H1 (cell line): ENCODE measurements at regions not wholly inside any gene's neighbourhood (a gene's known extent, or its start where the extent isn't known, plus 50 kb on each side); places are given as distances from the start of the nearest gene placed in this dataset.

Experiments used
- CTCF ChIA-PET: fragments of 300-600 bp; sonication (Branson Sonifier 250); formaldehyde crosslinking; loops from one replicate; lab custom pipeline; 2021; ENCODE audit not compliant: partially characterized antibody; lab: Charles Lee
- POLR2A ChIA-PET: fragments of 300-600 bp; sonication (Branson Sonifier 250); formaldehyde crosslinking; loops from one replicate; lab custom pipeline; 2021; ENCODE audit warnings: inconsistent platforms; ENCODE audit not compliant: partially characterized antibody; lab: Charles Lee
- DNase-seq, 2 experiments: peaks; one replicate each; pipeline versions ENCODE4 v3.0.0 to v3.0.0-alpha.2; 2010 to 2022; ENCODE audit warnings: low spot score in 2 of 2, low read depth in 1 of 2, mixed read lengths in 1 of 2
- FAIRE-seq: peaks from 2 replicates; lab custom pipeline; 2011; peaks lifted over from hg19 to GRCh38; lab: Jason Lieb, UNC
- H2AFZ ChIP-seq: 2 replicates; pipeline ENCODE4 v1.8.1; 2012; ENCODE audit warnings: low read length, inconsistent platforms
- H2AK5ac ChIP-seq: 2 replicates; pipeline ENCODE4 v1.6.1; 2013; ENCODE audit warnings: low read depth, low read length
- H2BK120ac ChIP-seq: replicated peaks from 2 replicates; pipeline ENCODE3; 2013; ENCODE audit warnings: low read depth, low read length, inconsistent platforms
- H2BK12ac ChIP-seq: 2 replicates; pipeline ENCODE4 v1.6.1; 2013; ENCODE audit warnings: low read depth, low read length
- H2BK15ac ChIP-seq: 2 replicates; pipeline ENCODE4 v1.6.1; 2013; ENCODE audit warnings: low read length
- H2BK20ac ChIP-seq: 2 replicates; pipeline ENCODE4 v1.6.1; 2013; ENCODE audit warnings: low read length
- H2BK5ac ChIP-seq: 2 replicates; pipeline ENCODE4 v1.6.1; 2013; ENCODE audit warnings: low read depth, low read length
- H3K14ac ChIP-seq: 2 replicates; pipeline ENCODE4 v1.6.1; 2013; ENCODE audit warnings: inconsistent platforms; ENCODE audit not compliant: insufficient read length
- H3K18ac ChIP-seq: 2 replicates; pipeline ENCODE4 v1.6.1; 2013; ENCODE audit warnings: low read length; ENCODE audit errors: extremely low read depth
- H3K23ac ChIP-seq: 2 replicates; pipeline ENCODE4 v1.6.1; 2013; ENCODE audit warnings: inconsistent platforms; ENCODE audit not compliant: insufficient read length
- H3K23me2 ChIP-seq: 2 replicates; pipeline ENCODE4 v1.6.1; 2013; ENCODE audit warnings: low read depth, low read length
- H3K27ac ChIP-seq: 2 replicates; pipeline ENCODE4 v1.6.1; 2011; ENCODE audit warnings: low read depth, low read length, inconsistent platforms
- H3K27me3 ChIP-seq, 4 experiments: replicated peaks in 1 of 4; 1 replicate in 1 of 4; 2 replicates in 3 of 4; pipeline versions ENCODE4 v1.6.1 to v1.8.1; 2011 to 2013; ENCODE audit warnings: low read length in 3 of 4, mild to moderate bottlenecking in 3 of 4, inconsistent platforms in 2 of 4, mixed read lengths in 2 of 4, moderate library complexity in 1 of 4; ENCODE audit not compliant: control insufficient read depth in 3 of 4, insufficient read depth in 3 of 4; ENCODE audit errors: extremely low read depth in 1 of 4
- H3K36me3 ChIP-seq, 4 experiments: 2 replicates each; pipeline versions ENCODE4 v1.6.1 to v1.8.1; 2011 to 2013; ENCODE audit warnings: mild to moderate bottlenecking in 4 of 4, low read length in 3 of 4, moderate library complexity in 2 of 4, control low read depth in 1 of 4, inconsistent platforms in 1 of 4; ENCODE audit not compliant: insufficient read depth in 4 of 4, control insufficient read depth in 2 of 4
- H3K4ac ChIP-seq: replicated peaks from 2 replicates; pipeline ENCODE3; 2013; ENCODE audit warnings: low read length, low read depth, mixed read lengths, inconsistent platforms; ENCODE audit not compliant: insufficient read length
- H3K4me1 ChIP-seq, 4 experiments: replicated peaks in 1 of 4; 1 replicate in 1 of 4; 2 replicates in 3 of 4; pipeline versions ENCODE4 v1.6.1 to v1.8.1; 2011 to 2013; ENCODE audit warnings: low read length in 3 of 4, inconsistent platforms in 2 of 4, mixed read lengths in 1 of 4; ENCODE audit not compliant: insufficient read depth in 4 of 4, control insufficient read depth in 3 of 4
- H3K4me2 ChIP-seq, 2 experiments: 2 replicates each; pipeline versions ENCODE4 v1.6.1 to v1.8.1; 2011 to 2013; ENCODE audit warnings: low read depth in 2 of 2, low read length in 2 of 2, control low read depth in 1 of 2, inconsistent platforms in 1 of 2, mild to moderate bottlenecking in 1 of 2; ENCODE audit not compliant: insufficient read depth in 1 of 2
- H3K4me3 ChIP-seq, 4 experiments: fragments of 200-600, 300-600 bp in 1 of 4; sonication (generic), shearing (Covaris generic), sonication (Bioruptor Twin) in 1 of 4; 2 replicates each; pipeline versions ENCODE4 v1.5.1 to v1.8.1; 2011 to 2016; ENCODE audit warnings: low read length in 4 of 4, low read depth in 3 of 4, control low read depth in 2 of 4, inconsistent platforms in 2 of 4, mild to moderate bottlenecking in 2 of 4, mixed read lengths in 1 of 4, moderate library complexity in 1 of 4; ENCODE audit not compliant: insufficient read depth in 2 of 4; ENCODE audit errors: extremely low read depth in 1 of 4
- H3K56ac ChIP-seq: replicated peaks from 2 replicates; pipeline ENCODE3; 2013; ENCODE audit warnings: low read depth, mild to moderate bottlenecking, mixed read lengths, low read length, inconsistent platforms; ENCODE audit not compliant: insufficient read length
- H3K79me1 ChIP-seq: 2 replicates; pipeline ENCODE4 v1.6.1; 2013; ENCODE audit warnings: low read depth, low read length, control low read depth
- H3K79me2 ChIP-seq, 2 experiments: 2 replicates each; pipeline versions ENCODE4 v1.6.1 to v1.8.1; 2012 to 2013; ENCODE audit warnings: low read length in 2 of 2, mild to moderate bottlenecking in 2 of 2, inconsistent platforms in 1 of 2; ENCODE audit not compliant: insufficient read depth in 2 of 2, control insufficient read depth in 1 of 2
- H3K9ac ChIP-seq, 4 experiments: replicated peaks in 1 of 4; 1 replicate in 1 of 4; 2 replicates in 3 of 4; pipeline versions ENCODE4 v1.6.1 to v1.8.1; 2011 to 2013; ENCODE audit warnings: low read depth in 3 of 4, low read length in 3 of 4, control low read depth in 2 of 4, mild to moderate bottlenecking in 2 of 4, moderate library complexity in 2 of 4, inconsistent platforms in 1 of 4; ENCODE audit errors: extremely low read depth in 1 of 4
- H3K9me3 ChIP-seq, 2 experiments: 2 replicates each; pipeline versions ENCODE4 v1.6.1 to v1.8.1; 2012 to 2013; ENCODE audit warnings: mild to moderate bottlenecking in 2 of 2, moderate library complexity in 2 of 2, control low read depth in 1 of 2, inconsistent platforms in 1 of 2, low read depth in 1 of 2, low read length in 1 of 2, mixed read lengths in 1 of 2; ENCODE audit not compliant: insufficient read depth in 2 of 2
- H4K20me1 ChIP-seq, 2 experiments: replicated peaks in 1 of 2; 2 replicates each; pipeline versions ENCODE3 to v1.8.1; 2011 to 2013; ENCODE audit warnings: inconsistent platforms in 2 of 2, low read length in 2 of 2, mild to moderate bottlenecking in 1 of 2; ENCODE audit not compliant: insufficient read depth in 2 of 2, control insufficient read depth in 1 of 2
- H4K5ac ChIP-seq: 2 replicates; pipeline ENCODE4 v1.6.1; 2013; ENCODE audit warnings: low read length, low read depth, mixed read lengths, inconsistent platforms; ENCODE audit not compliant: insufficient read length
- H4K8ac ChIP-seq: 2 replicates; pipeline ENCODE4 v1.8.0; 2013; ENCODE audit warnings: mild to moderate bottlenecking, moderate library complexity, low read length, inconsistent platforms; ENCODE audit not compliant: insufficient read depth; ENCODE audit errors: extremely low read depth
- H4K91ac ChIP-seq: replicated peaks from 2 replicates; pipeline ENCODE3; 2013; ENCODE audit warnings: low read length, mixed read lengths, inconsistent platforms; ENCODE audit not compliant: insufficient read length
- BRCA1 ChIP-seq: IDR thresholded peaks from 2 replicates; pipeline ENCODE4 v1.6.1; 2012; ENCODE audit warnings: low read depth, low read length, improper control_type of control experiment
- E2F6 ChIP-seq: IDR thresholded peaks from 2 replicates; pipeline ENCODE4 v1.6.1; 2012; ENCODE audit warnings: inconsistent platforms
- MAFK ChIP-seq: IDR thresholded peaks from 2 replicates; pipeline ENCODE4 v1.6.1; 2012; ENCODE audit warnings: low read depth, mild to moderate bottlenecking, improper control_type of control experiment, low read length
- MAX ChIP-seq: IDR thresholded peaks from 2 replicates; pipeline ENCODE4 v1.6.1; 2012; ENCODE audit warnings: inconsistent platforms
- NRF1 ChIP-seq: IDR thresholded peaks from 2 replicates; pipeline ENCODE4 v1.6.1; 2011; ENCODE audit warnings: mild to moderate bottlenecking, low read depth, low read length, improper control_type of control experiment
- POLR2AphosphoS5 ChIP-seq: IDR thresholded peaks from 2 replicates; pipeline ENCODE4 v1.6.1; 2011; ENCODE audit warnings: low read depth, low read length
- RAD21 ChIP-seq, 2 experiments: IDR thresholded peaks in 1 of 2; conservative IDR thresholded peaks in 1 of 2; 2 replicates each; pipeline ENCODE4 v1.6.1; 2011; ENCODE audit warnings: low read depth in 2 of 2, low read length in 2 of 2, improper control_type of control experiment in 1 of 2, inconsistent platforms in 1 of 2, mild to moderate bottlenecking in 1 of 2, moderate library complexity in 1 of 2
- SRF ChIP-seq: IDR thresholded peaks from 2 replicates; pipeline ENCODE4 v1.6.1; 2011; ENCODE audit warnings: mild to moderate bottlenecking, low read depth, low read length, moderate library complexity
- TAF7 ChIP-seq: optimal IDR thresholded peaks from 2 replicates; pipeline ENCODE3; 2011; ENCODE audit warnings: low read depth, mild to moderate bottlenecking, inconsistent platforms, low read length, moderate library complexity, borderline replicate concordance
- TCF12 ChIP-seq: IDR thresholded peaks from 2 replicates; pipeline ENCODE4 v1.6.1; 2011; ENCODE audit warnings: low read depth, mild to moderate bottlenecking, low read length
- ZNF274 ChIP-seq: IDR thresholded peaks from 2 replicates; pipeline ENCODE4 v1.7.0; 2012; ENCODE audit warnings: low read length, borderline replicate concordance; ENCODE audit errors: extremely low read depth
- WGBS, 2 experiments: shearing (Covaris generic) in 1 of 2; methylation state at CpG; one replicate each; pipeline versions ENCODE4 v1.1.6 to v1.1.7; 2013 to 2015; ENCODE audit warnings: low lambda C conversion rate in 2 of 2, mixed read lengths in 2 of 2, inconsistent platforms in 1 of 2, low coverage in 1 of 2, missing lambda C conversion rate in 1 of 2; ENCODE audit not compliant: insufficient replicate concordance in 2 of 2, insufficient coverage in 1 of 2, insufficient read length in 1 of 2; ENCODE audit errors: extremely low coverage in 1 of 2, missing lambda C conversion rate in 1 of 2; 5-methylcytosine and 5-hydroxymethylcytosine counted together
- TF ChIP-seq, protein P1 (sequence below): IDR thresholded peaks from 2 replicates; pipeline ENCODE4 v1.6.1; 2012; ENCODE audit warnings: low read length, inconsistent platforms

DNA sequence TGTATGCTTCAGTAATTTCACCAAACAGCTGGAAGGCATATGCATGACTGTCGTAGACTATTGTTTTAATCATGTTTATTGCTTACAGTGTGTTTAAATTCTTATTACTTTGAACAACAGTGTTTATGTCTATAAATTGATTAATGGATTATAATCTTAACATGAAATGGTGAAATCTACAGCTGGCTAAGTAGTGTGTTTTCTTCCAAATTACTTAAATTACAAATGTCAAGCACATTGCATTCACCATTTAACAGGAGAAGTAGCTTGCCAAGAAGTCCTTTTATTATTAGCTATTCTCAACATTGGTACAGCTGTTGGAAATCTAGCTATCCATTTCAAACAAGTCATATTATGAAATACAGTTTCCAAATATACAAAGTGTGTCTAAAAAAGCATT lies 849.3 kb upstream of the PCDH10 start:
- no peak for DNase-seq
- H3K4ac ChIP-seq = no peak overlapping the region
- WGBS, 2 experiments = 83% methylated on average over 1 of the region's 1 CpG; no CpG with 5 or more reads in 1 of the 2 experiments
- H3K36me3 ChIP-seq = no peaks in the 10 kb centered on the region
- H3K79me2 ChIP-seq = no peaks in the 10 kb centered on the region
- no peak overlapping the region for H2BK12ac ChIP-seq
- no peak overlapping the region for H4K5ac ChIP-seq
- H2AK5ac ChIP-seq = no peak overlapping the region
- H2BK15ac ChIP-seq = no peak overlapping the region
- no peak overlapping the region for H3K18ac ChIP-seq
- H2BK120ac ChIP-seq = no peak overlapping the region
- H2BK20ac ChIP-seq = no peak overlapping the region
- H4K91ac ChIP-seq = no peak overlapping the region
- no peak overlapping the region for H3K4me2 ChIP-seq
- H3K14ac ChIP-seq = no peak overlapping the region
- H3K27ac ChIP-seq = no peak overlapping the region
- H3K56ac ChIP-seq = no peak overlapping the region
- H3K23me2 ChIP-seq = no peaks in the 10 kb centered on the region
- no peaks in the 10 kb centered on the region for H3K4me1 ChIP-seq
- ChIA-PET CTCF (no interaction called here), POLR2A (no interaction called here)
- H3K27me3 ChIP-seq = no peaks in the 10 kb centered on the region
- no peak overlapping the region for H2AFZ ChIP-seq
- no peak overlapping the region for H2BK5ac ChIP-seq
- no peaks in the 10 kb centered on the region for H3K79me1 ChIP-seq
- FAIRE-seq = no peak
- no peaks in the 10 kb centered on the region for H4K20me1 ChIP-seq
- H3K9ac ChIP-seq = no peak overlapping the region
- no peak overlapping the region for H3K23ac ChIP-seq
- no peak overlapping the region for H4K8ac ChIP-seq
- no peak overlapping the region for H3K4me3 ChIP-seq
- no peaks in the 10 kb centered on the region for H3K9me3 ChIP-seq
- TF ChIP-seq TCF12 (no peak), RAD21 (IDR thresholded peaks at IDR 0.05 in 1 of 2, conservative IDR thresholded peaks at IDR 0.05 in 1 of 2; ENCODE audit: low read depth in 2 of 2, low read length in 2 of 2) (no peak), POLR2AphosphoS5 (no peak), BRCA1 (no peak), MAFK (no peak), ZNF274 (no peak), E2F6 (no peak), NRF1 (no peak), TAF7 (no peak), MAX (no peak), SRF (no peak)
- TF ChIP-seq, protein P1, sequence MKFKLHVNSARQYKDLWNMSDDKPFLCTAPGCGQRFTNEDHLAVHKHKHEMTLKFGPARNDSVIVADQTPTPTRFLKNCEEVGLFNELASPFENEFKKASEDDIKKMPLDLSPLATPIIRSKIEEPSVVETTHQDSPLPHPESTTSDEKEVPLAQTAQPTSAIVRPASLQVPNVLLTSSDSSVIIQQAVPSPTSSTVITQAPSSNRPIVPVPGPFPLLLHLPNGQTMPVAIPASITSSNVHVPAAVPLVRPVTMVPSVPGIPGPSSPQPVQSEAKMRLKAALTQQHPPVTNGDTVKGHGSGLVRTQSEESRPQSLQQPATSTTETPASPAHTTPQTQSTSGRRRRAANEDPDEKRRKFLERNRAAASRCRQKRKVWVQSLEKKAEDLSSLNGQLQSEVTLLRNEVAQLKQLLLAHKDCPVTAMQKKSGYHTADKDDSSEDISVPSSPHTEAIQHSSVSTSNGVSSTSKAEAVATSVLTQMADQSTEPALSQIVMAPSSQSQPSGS = no peak
